H1 (cell line): ENCODE measurements at regions not wholly inside any gene's neighbourhood (a gene's known extent, or its start where the extent isn't known, plus 50 kb on each side); places are given as distances from the start of the nearest gene placed in this dataset.
A peak's percentile ranks its signal among the peaks of the same experiment; 100 is the strongest.

Source experiments
- CTCF ChIA-PET: fragments of 300-600 bp; sonication (Branson Sonifier 250); formaldehyde crosslinking; loops from one replicate; lab custom pipeline; 2021; ENCODE audit not compliant: partially characterized antibody; lab: Charles Lee
- POLR2A ChIA-PET: fragments of 300-600 bp; sonication (Branson Sonifier 250); formaldehyde crosslinking; loops from one replicate; lab custom pipeline; 2021; ENCODE audit warnings: inconsistent platforms; ENCODE audit not compliant: partially characterized antibody; lab: Charles Lee
- DNase-seq, 2 experiments: peaks; one replicate each; pipeline versions ENCODE4 v3.0.0 to v3.0.0-alpha.2; 2010 to 2022; ENCODE audit warnings: low spot score in 2 of 2, low read depth in 1 of 2, mixed read lengths in 1 of 2
- FAIRE-seq: peaks from 2 replicates; lab custom pipeline; 2011; peaks lifted over from hg19 to GRCh38; lab: Jason Lieb, UNC
- H2AFZ ChIP-seq: 2 replicates; pipeline ENCODE4 v1.8.1; 2012; ENCODE audit warnings: low read length, inconsistent platforms
- H2AK5ac ChIP-seq: 2 replicates; pipeline ENCODE4 v1.6.1; 2013; ENCODE audit warnings: low read depth, low read length
- H2BK120ac ChIP-seq: replicated peaks from 2 replicates; pipeline ENCODE3; 2013; ENCODE audit warnings: low read depth, low read length, inconsistent platforms
- H2BK12ac ChIP-seq: 2 replicates; pipeline ENCODE4 v1.6.1; 2013; ENCODE audit warnings: low read depth, low read length
- H2BK15ac ChIP-seq: 2 replicates; pipeline ENCODE4 v1.6.1; 2013; ENCODE audit warnings: low read length
- H2BK20ac ChIP-seq: 2 replicates; pipeline ENCODE4 v1.6.1; 2013; ENCODE audit warnings: low read length
- H2BK5ac ChIP-seq: 2 replicates; pipeline ENCODE4 v1.6.1; 2013; ENCODE audit warnings: low read depth, low read length
- H3K14ac ChIP-seq: 2 replicates; pipeline ENCODE4 v1.6.1; 2013; ENCODE audit warnings: inconsistent platforms; ENCODE audit not compliant: insufficient read length
- H3K18ac ChIP-seq: 2 replicates; pipeline ENCODE4 v1.6.1; 2013; ENCODE audit warnings: low read length; ENCODE audit errors: extremely low read depth
- H3K23ac ChIP-seq: 2 replicates; pipeline ENCODE4 v1.6.1; 2013; ENCODE audit warnings: inconsistent platforms; ENCODE audit not compliant: insufficient read length
- H3K23me2 ChIP-seq: 2 replicates; pipeline ENCODE4 v1.6.1; 2013; ENCODE audit warnings: low read depth, low read length
- H3K27ac ChIP-seq: 2 replicates; pipeline ENCODE4 v1.6.1; 2011; ENCODE audit warnings: low read depth, low read length, inconsistent platforms
- H3K27me3 ChIP-seq, 4 experiments: replicated peaks in 1 of 4; 1 replicate in 1 of 4; 2 replicates in 3 of 4; pipeline versions ENCODE4 v1.6.1 to v1.8.1; 2011 to 2013; ENCODE audit warnings: low read length in 3 of 4, mild to moderate bottlenecking in 3 of 4, inconsistent platforms in 2 of 4, mixed read lengths in 2 of 4, moderate library complexity in 1 of 4; ENCODE audit not compliant: control insufficient read depth in 3 of 4, insufficient read depth in 3 of 4; ENCODE audit errors: extremely low read depth in 1 of 4
- H3K36me3 ChIP-seq, 4 experiments: 2 replicates each; pipeline versions ENCODE4 v1.6.1 to v1.8.1; 2011 to 2013; ENCODE audit warnings: mild to moderate bottlenecking in 4 of 4, low read length in 3 of 4, moderate library complexity in 2 of 4, control low read depth in 1 of 4, inconsistent platforms in 1 of 4; ENCODE audit not compliant: insufficient read depth in 4 of 4, control insufficient read depth in 2 of 4
- H3K4ac ChIP-seq: replicated peaks from 2 replicates; pipeline ENCODE3; 2013; ENCODE audit warnings: low read length, low read depth, mixed read lengths, inconsistent platforms; ENCODE audit not compliant: insufficient read length
- H3K4me1 ChIP-seq, 4 experiments: replicated peaks in 1 of 4; 1 replicate in 1 of 4; 2 replicates in 3 of 4; pipeline versions ENCODE4 v1.6.1 to v1.8.1; 2011 to 2013; ENCODE audit warnings: low read length in 3 of 4, inconsistent platforms in 2 of 4, mixed read lengths in 1 of 4; ENCODE audit not compliant: insufficient read depth in 4 of 4, control insufficient read depth in 3 of 4
- H3K4me2 ChIP-seq, 2 experiments: 2 replicates each; pipeline versions ENCODE4 v1.6.1 to v1.8.1; 2011 to 2013; ENCODE audit warnings: low read depth in 2 of 2, low read length in 2 of 2, control low read depth in 1 of 2, inconsistent platforms in 1 of 2, mild to moderate bottlenecking in 1 of 2; ENCODE audit not compliant: insufficient read depth in 1 of 2
- H3K4me3 ChIP-seq, 4 experiments: fragments of 200-600, 300-600 bp in 1 of 4; sonication (generic), shearing (Covaris generic), sonication (Bioruptor Twin) in 1 of 4; 2 replicates each; pipeline versions ENCODE4 v1.5.1 to v1.8.1; 2011 to 2016; ENCODE audit warnings: low read length in 4 of 4, low read depth in 3 of 4, control low read depth in 2 of 4, inconsistent platforms in 2 of 4, mild to moderate bottlenecking in 2 of 4, mixed read lengths in 1 of 4, moderate library complexity in 1 of 4; ENCODE audit not compliant: insufficient read depth in 2 of 4; ENCODE audit errors: extremely low read depth in 1 of 4
- H3K56ac ChIP-seq: replicated peaks from 2 replicates; pipeline ENCODE3; 2013; ENCODE audit warnings: low read depth, mild to moderate bottlenecking, mixed read lengths, low read length, inconsistent platforms; ENCODE audit not compliant: insufficient read length
- H3K79me1 ChIP-seq: 2 replicates; pipeline ENCODE4 v1.6.1; 2013; ENCODE audit warnings: low read depth, low read length, control low read depth
- H3K79me2 ChIP-seq, 2 experiments: 2 replicates each; pipeline versions ENCODE4 v1.6.1 to v1.8.1; 2012 to 2013; ENCODE audit warnings: low read length in 2 of 2, mild to moderate bottlenecking in 2 of 2, inconsistent platforms in 1 of 2; ENCODE audit not compliant: insufficient read depth in 2 of 2, control insufficient read depth in 1 of 2
- H3K9ac ChIP-seq, 4 experiments: replicated peaks in 1 of 4; 1 replicate in 1 of 4; 2 replicates in 3 of 4; pipeline versions ENCODE4 v1.6.1 to v1.8.1; 2011 to 2013; ENCODE audit warnings: low read depth in 3 of 4, low read length in 3 of 4, control low read depth in 2 of 4, mild to moderate bottlenecking in 2 of 4, moderate library complexity in 2 of 4, inconsistent platforms in 1 of 4; ENCODE audit errors: extremely low read depth in 1 of 4
- H3K9me3 ChIP-seq, 2 experiments: 2 replicates each; pipeline versions ENCODE4 v1.6.1 to v1.8.1; 2012 to 2013; ENCODE audit warnings: mild to moderate bottlenecking in 2 of 2, moderate library complexity in 2 of 2, control low read depth in 1 of 2, inconsistent platforms in 1 of 2, low read depth in 1 of 2, low read length in 1 of 2, mixed read lengths in 1 of 2; ENCODE audit not compliant: insufficient read depth in 2 of 2
- H4K20me1 ChIP-seq, 2 experiments: replicated peaks in 1 of 2; 2 replicates each; pipeline versions ENCODE3 to v1.8.1; 2011 to 2013; ENCODE audit warnings: inconsistent platforms in 2 of 2, low read length in 2 of 2, mild to moderate bottlenecking in 1 of 2; ENCODE audit not compliant: insufficient read depth in 2 of 2, control insufficient read depth in 1 of 2
- H4K5ac ChIP-seq: 2 replicates; pipeline ENCODE4 v1.6.1; 2013; ENCODE audit warnings: low read length, low read depth, mixed read lengths, inconsistent platforms; ENCODE audit not compliant: insufficient read length
- H4K8ac ChIP-seq: 2 replicates; pipeline ENCODE4 v1.8.0; 2013; ENCODE audit warnings: mild to moderate bottlenecking, moderate library complexity, low read length, inconsistent platforms; ENCODE audit not compliant: insufficient read depth; ENCODE audit errors: extremely low read depth
- H4K91ac ChIP-seq: replicated peaks from 2 replicates; pipeline ENCODE3; 2013; ENCODE audit warnings: low read length, mixed read lengths, inconsistent platforms; ENCODE audit not compliant: insufficient read length
- ASH2L ChIP-seq: fragments of 200-600, 300-600 bp; sonication (generic); IDR thresholded peaks from one replicate; pipeline ENCODE4 v1.7.1; 2017; ENCODE audit warnings: low read length
- EGR1 ChIP-seq: IDR thresholded peaks from 2 replicates; pipeline ENCODE4 v1.6.1; 2011; ENCODE audit warnings: low read depth, low read length, borderline replicate concordance
- JUND ChIP-seq: IDR thresholded peaks from 2 replicates; pipeline ENCODE4 v1.6.1; 2011; ENCODE audit warnings: mild to moderate bottlenecking, improper control_type of control experiment, low read length
- MAFK ChIP-seq: IDR thresholded peaks from 2 replicates; pipeline ENCODE4 v1.6.1; 2012; ENCODE audit warnings: low read depth, mild to moderate bottlenecking, improper control_type of control experiment, low read length
- NRF1 ChIP-seq: IDR thresholded peaks from 2 replicates; pipeline ENCODE4 v1.6.1; 2011; ENCODE audit warnings: mild to moderate bottlenecking, low read depth, low read length, improper control_type of control experiment
- RBBP5 ChIP-seq: IDR thresholded peaks from 2 replicates; pipeline ENCODE4 v1.7.1; 2012; ENCODE audit warnings: low read depth, mild to moderate bottlenecking, inconsistent platforms, low read length, moderate library complexity, borderline replicate concordance
- RNF2 ChIP-seq: fragments of 200-900, 300-1000 bp; sonication (generic); IDR thresholded peaks from 2 replicates; pipeline ENCODE4 v1.7.1; 2016; ENCODE audit warnings: borderline replicate concordance, low read depth, mild to moderate bottlenecking, antibody characterized with exemption, low read length; ENCODE audit not compliant: poor library complexity, severe bottlenecking; ENCODE audit errors: missing control alignments
- SAP30 ChIP-seq: fragments of 300-600 bp; sonication (generic); IDR thresholded peaks from 2 replicates; pipeline ENCODE4 v1.7.1; 2012; ENCODE audit warnings: low read length, moderate library complexity, mild to moderate bottlenecking, inconsistent platforms; ENCODE audit not compliant: insufficient read depth, insufficient replicate concordance
- SIN3A ChIP-seq, 2 experiments: IDR thresholded peaks in 1 of 2; conservative IDR thresholded peaks in 1 of 2; 2 replicates each; pipeline ENCODE4 v1.6.1; 2011 to 2012; ENCODE audit warnings: low read length in 2 of 2, improper control_type of control experiment in 1 of 2, low read depth in 1 of 2, mild to moderate bottlenecking in 1 of 2
- SUZ12 ChIP-seq: fragments of 200-600 bp; sonication (generic); IDR thresholded peaks from 2 replicates; pipeline ENCODE4 v1.6.1; 2012; ENCODE audit warnings: mild to moderate bottlenecking, inconsistent platforms, low read length, moderate library complexity, mixed read lengths
- TCF12 ChIP-seq: IDR thresholded peaks from 2 replicates; pipeline ENCODE4 v1.6.1; 2011; ENCODE audit warnings: low read depth, mild to moderate bottlenecking, low read length
- ZNF274 ChIP-seq: IDR thresholded peaks from 2 replicates; pipeline ENCODE4 v1.7.0; 2012; ENCODE audit warnings: low read length, borderline replicate concordance; ENCODE audit errors: extremely low read depth
- WGBS, 2 experiments: shearing (Covaris generic) in 1 of 2; methylation state at CpG; one replicate each; pipeline versions ENCODE4 v1.1.6 to v1.1.7; 2013 to 2015; ENCODE audit warnings: low lambda C conversion rate in 2 of 2, mixed read lengths in 2 of 2, inconsistent platforms in 1 of 2, low coverage in 1 of 2, missing lambda C conversion rate in 1 of 2; ENCODE audit not compliant: insufficient replicate concordance in 2 of 2, insufficient coverage in 1 of 2, insufficient read length in 1 of 2; ENCODE audit errors: extremely low coverage in 1 of 2, missing lambda C conversion rate in 1 of 2; 5-methylcytosine and 5-hydroxymethylcytosine counted together

- no peak overlapping the region for H2BK15ac ChIP-seq
- no peak overlapping the region for H3K27ac ChIP-seq
- no peak for TF ChIP-seq ZNF274
- no peak for TF ChIP-seq TCF12
- TF ChIP-seq ASH2L, result no peak
- TF ChIP-seq SIN3A (conservative IDR thresholded peaks at IDR 0.05 in 1 of 2, IDR thresholded peaks at IDR 0.05 in 1 of 2; ENCODE audit: low read depth in 1 of 2, low read length in 2 of 2), result no peak
- TF ChIP-seq JUND, result no peak
- no peak for TF ChIP-seq SUZ12
- TF ChIP-seq MAFK, result no peak
- no peak for TF ChIP-seq SAP30
- TF ChIP-seq RNF2, result no peak
- TF ChIP-seq NRF1, result no peak
- no peak for TF ChIP-seq RBBP5
- TF ChIP-seq EGR1, result no peak
These were observed 673.6 kb downstream of the HS3ST4 start for GRCh38 chr16:26365161-26365940.

More at GRCh38 chr16:26365161-26365940, 673.6 kb downstream of the HS3ST4 start:
- ChIA-PET CTCF (interaction anchor here (0.6 kb wide), 1 partner anchor 121 kb away, joined by 3 read pairs; no protein-coding TSS in a partner anchor), POLR2A (no interaction called here)
- Histone ChIP-seq H3K9ac (no peak overlapping the region), H4K5ac (no peak overlapping the region), H2BK20ac (no peak overlapping the region), H3K18ac (no peak overlapping the region; the same call in 1 of the 2 replicates), H4K91ac (no peak overlapping the region), H2AK5ac (no peak overlapping the region), H3K79me1 (no peaks in the 10 kb centered on the region), H2AFZ (0 out of 2 replicates have a peak overlapping the region, but pooled peaks have one; percentile 65), H3K79me2 (no peaks in the 10 kb centered on the region), H3K23me2 (no peaks in the 10 kb centered on the region), H3K9me3 (no peaks in the 10 kb centered on the region), H2BK120ac (no peak overlapping the region), H4K20me1 (no peaks in the 10 kb centered on the region), H3K56ac (no peak overlapping the region), H3K27me3 (no peaks in the 10 kb centered on the region), H3K4ac (no peak overlapping the region), H3K4me1 (peaks cover 0 to 3% (median 0%) of the 10 kb centered on the region in 4 experiments; a peak in 1 of 7 replicates), H3K36me3 (no peaks in the 10 kb centered on the region), H3K4me2 (no peak overlapping the region), H3K14ac (no peak overlapping the region), H3K23ac (no peak overlapping the region), H2BK12ac (no peak overlapping the region), H4K8ac (no peak overlapping the region; the same call in 1 of the 2 replicates), H3K4me3 (no peak overlapping the region), H2BK5ac (no peak overlapping the region)
- FAIRE-seq (no peak), DNase-seq (peak in 1 of 2 experiments; percentile 7)
- WGBS, 2 experiments, result 69% methylated on average over 8 of the region's 8 CpGs; no CpG with 5 or more reads in 1 of the 2 experiments
